ENCODE measurements at regions not wholly inside any gene's neighbourhood (a gene's known extent, or its start where the extent isn't known, plus 50 kb on each side); places are given as distances from the start of the nearest gene placed in this dataset.

DNA sequence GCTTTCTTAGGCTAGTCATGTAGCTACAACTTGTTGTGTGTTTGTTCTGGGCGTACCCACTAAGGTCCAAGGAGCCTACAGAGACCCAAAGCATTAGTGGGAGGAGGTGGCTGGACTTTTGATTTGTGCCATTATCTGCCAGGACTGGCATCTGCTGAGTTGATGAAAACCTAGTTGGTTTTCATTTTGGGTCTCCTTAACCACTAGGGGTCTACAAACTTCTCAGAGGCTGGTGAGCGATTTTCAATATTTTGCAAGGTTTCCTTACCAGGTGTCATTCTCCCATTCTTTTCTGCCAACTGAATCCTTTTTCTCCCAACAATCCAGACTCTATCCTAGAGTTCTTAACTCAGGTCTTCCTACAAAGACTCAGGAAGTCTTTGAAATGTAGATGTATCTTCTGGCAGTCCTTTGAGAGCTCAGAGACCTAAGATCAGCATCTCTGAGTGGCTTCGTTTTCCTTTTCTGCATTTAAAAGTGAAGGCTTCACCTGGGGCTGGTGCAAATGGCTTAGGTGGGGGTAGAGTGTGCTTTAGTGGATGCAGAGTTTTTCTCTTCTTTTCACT lies 150.0 kb upstream of the RMST start:
- Mint-ChIP-seq H3K4me1 (peaks cover 6% of the 10 kb centered on the region), H3K27ac (no peak overlapping the region), H3K4me3 (no peak overlapping the region), H3K9me3 (no peaks in the 10 kb centered on the region), H3K27me3 (ENCODE audit: low read depth) (no peaks in the 10 kb centered on the region), H3K36me3 (no peaks in the 10 kb centered on the region)
- TF ChIP-seq, protein P1, sequence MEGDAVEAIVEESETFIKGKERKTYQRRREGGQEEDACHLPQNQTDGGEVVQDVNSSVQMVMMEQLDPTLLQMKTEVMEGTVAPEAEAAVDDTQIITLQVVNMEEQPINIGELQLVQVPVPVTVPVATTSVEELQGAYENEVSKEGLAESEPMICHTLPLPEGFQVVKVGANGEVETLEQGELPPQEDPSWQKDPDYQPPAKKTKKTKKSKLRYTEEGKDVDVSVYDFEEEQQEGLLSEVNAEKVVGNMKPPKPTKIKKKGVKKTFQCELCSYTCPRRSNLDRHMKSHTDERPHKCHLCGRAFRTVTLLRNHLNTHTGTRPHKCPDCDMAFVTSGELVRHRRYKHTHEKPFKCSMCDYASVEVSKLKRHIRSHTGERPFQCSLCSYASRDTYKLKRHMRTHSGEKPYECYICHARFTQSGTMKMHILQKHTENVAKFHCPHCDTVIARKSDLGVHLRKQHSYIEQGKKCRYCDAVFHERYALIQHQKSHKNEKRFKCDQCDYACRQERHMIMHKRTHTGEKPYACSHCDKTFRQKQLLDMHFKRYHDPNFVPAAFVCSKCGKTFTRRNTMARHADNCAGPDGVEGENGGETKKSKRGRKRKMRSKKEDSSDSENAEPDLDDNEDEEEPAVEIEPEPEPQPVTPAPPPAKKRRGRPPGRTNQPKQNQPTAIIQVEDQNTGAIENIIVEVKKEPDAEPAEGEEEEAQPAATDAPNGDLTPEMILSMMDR (IDR thresholded peaks at IDR 0.05; ENCODE audit: unreplicated experiment): no peak
- no peak for DNase-seq (ENCODE audit: low spot score in 2 of 2, unreplicated experiment in 2 of 2)

DNA sequence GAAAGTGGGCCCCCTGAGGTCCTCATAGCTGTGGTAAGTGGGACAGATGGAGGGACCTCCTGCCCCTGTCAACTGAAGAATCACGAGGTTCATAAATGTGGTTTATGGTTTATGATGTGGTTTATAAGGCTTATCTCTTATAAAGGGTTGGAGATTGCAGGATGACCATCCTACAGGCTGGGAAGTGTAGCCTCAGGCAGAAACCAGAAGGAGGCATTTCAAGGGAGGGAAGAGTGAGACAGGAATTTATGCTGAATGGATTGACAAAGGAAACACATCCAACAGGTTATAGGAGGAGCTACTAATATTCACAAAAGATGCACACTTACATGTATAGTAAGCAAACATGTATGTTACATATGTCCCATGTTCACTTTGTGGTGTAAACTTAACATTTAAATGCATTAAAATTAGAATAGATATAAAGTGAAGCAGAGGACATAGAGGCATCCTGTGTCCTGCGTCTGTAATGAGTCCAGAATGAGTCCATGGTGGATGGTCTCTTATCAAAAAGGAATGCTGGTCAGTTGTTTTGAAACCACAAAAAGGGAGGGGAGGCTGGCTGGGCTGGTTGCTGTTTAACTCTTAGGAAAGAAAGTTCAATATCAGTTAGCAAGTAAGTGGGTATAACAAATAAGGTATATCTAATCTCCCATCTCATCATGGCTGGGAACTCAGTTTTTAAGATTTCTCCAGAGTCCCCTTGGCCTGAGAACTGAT lies 149.0 kb upstream of the RMST start:
- H3K9me3 Mint-ChIP-seq: no peaks in the 10 kb centered on the region
- no peak overlapping the region for H3K27ac Mint-ChIP-seq
- H3K4me3 Mint-ChIP-seq: no peak overlapping the region
- H3K36me3 Mint-ChIP-seq: no peaks in the 10 kb centered on the region
- no peak for DNase-seq (ENCODE audit: low spot score in 2 of 2, unreplicated experiment in 2 of 2)
- H3K27me3 Mint-ChIP-seq (ENCODE audit: low read depth): no peaks in the 10 kb centered on the region
- H3K4me1 Mint-ChIP-seq: peaks cover 6% of the 10 kb centered on the region
- TF ChIP-seq, protein P1 (IDR thresholded peaks at IDR 0.05; ENCODE audit: unreplicated experiment): no peak

DNA sequence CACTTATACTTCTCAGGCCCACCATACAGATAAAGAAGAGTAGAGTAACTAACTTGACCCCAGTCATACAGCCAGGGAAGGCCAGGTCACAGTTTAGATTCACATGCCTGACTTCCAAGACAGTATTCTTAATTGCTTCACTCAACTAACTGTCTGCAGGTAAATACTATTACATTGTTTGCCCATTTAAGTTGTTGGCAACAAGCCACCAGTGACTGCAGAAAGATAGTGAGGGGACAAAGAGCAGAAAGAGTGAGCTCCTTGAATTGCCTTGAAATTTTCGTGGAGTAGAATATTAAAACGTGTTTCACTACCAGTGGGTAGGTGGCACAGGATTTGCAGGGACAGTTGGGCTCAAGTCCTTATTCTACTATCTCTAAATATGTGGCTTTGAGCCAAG lies 146.3 kb upstream of the RMST start:
- TF ChIP-seq, protein P1 (IDR thresholded peaks at IDR 0.05; ENCODE audit: unreplicated experiment): no peak
- Mint-ChIP-seq H3K4me3 (no peak overlapping the region), H3K9me3 (no peaks in the 10 kb centered on the region), H3K27ac (no peak overlapping the region), H3K27me3 (ENCODE audit: low read depth) (peaks cover 5% of the 10 kb centered on the region), H3K4me1 (peaks cover 6% of the 10 kb centered on the region), H3K36me3 (no peaks in the 10 kb centered on the region)
- no peak for DNase-seq (ENCODE audit: low spot score in 2 of 2, unreplicated experiment in 2 of 2)

DNA sequence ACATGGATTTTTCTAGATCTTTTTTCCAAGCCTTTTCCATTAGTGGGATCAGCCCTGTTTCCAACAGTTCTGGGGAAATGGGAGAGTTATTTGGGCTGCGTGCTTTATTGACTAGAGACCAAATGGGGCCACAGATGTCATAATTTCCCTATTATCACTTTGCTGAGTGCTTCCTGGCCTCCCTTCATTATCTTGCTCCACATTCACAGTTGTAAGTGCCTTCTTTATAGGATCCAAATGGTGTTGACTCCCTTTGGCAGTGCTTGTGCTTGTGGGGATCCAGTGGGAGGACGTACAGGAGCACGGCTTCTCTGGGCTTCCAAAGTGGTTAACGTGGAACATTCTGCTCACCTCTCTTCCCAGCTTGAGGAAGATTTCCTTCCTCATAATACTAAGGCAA lies 141.0 kb upstream of the RMST start:
- Mint-ChIP-seq H3K4me1 (no peaks in the 10 kb centered on the region), H3K9me3 (no peaks in the 10 kb centered on the region), H3K27ac (no peak overlapping the region), H3K27me3 (ENCODE audit: low read depth) (peaks cover 29% of the 10 kb centered on the region), H3K4me3 (no peak overlapping the region), H3K36me3 (no peaks in the 10 kb centered on the region)
- DNase-seq (ENCODE audit: low spot score in 2 of 2, unreplicated experiment in 2 of 2): no peak
- TF ChIP-seq, protein P1 (IDR thresholded peaks at IDR 0.05; ENCODE audit: unreplicated experiment): no peak

DNA sequence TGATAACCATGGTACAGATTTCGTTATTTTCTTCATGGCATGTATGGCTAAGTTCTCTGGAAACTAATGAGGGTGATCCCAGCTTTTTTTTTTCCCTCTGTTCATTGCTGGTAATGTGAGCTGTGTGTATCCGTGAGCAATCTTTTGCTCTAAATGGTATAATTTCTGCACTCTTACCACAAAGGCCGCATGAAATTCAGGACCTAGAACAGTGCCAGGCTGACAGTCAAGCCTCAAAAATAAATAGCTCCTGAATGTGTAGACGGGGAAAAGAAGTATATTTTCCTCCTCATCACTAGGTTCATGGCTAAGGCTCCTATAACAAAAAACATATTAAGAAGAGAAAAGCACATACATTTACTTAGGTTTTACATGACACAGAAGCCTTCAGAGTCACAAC lies 140.2 kb upstream of the RMST start:
- H3K27ac Mint-ChIP-seq: no peak overlapping the region
- H3K4me3 Mint-ChIP-seq: no peak overlapping the region
- no peak for DNase-seq (ENCODE audit: low spot score in 2 of 2, unreplicated experiment in 2 of 2)

More for the DNA sequence above, 140.2 kb upstream of the RMST start:
- H3K27me3 Mint-ChIP-seq (ENCODE audit: low read depth): peaks cover 36% of the 10 kb centered on the region
- H3K9me3 Mint-ChIP-seq: no peaks in the 10 kb centered on the region
- no peaks in the 10 kb centered on the region for H3K36me3 Mint-ChIP-seq
- no peaks in the 10 kb centered on the region for H3K4me1 Mint-ChIP-seq
- TF ChIP-seq, protein P1 (IDR thresholded peaks at IDR 0.05; ENCODE audit: unreplicated experiment): no peak

Measured in mesothelial cell of epicardium (in vitro differentiated cells).